IMR-90 (cell line): ENCODE measurements at regions not wholly inside any gene's neighbourhood (a gene's known extent, or its start where the extent isn't known, plus 50 kb on each side); places are given as distances from the start of the nearest gene placed in this dataset.

Experiments
- ATAC-seq: fragments of 200-7000 bp; cut with Tn5 transposase; 2 replicates; pipeline ENCODE4 v1.9.1; 2020; ENCODE audit warnings: low read depth, mild to moderate bottlenecking, moderate library complexity
- BruUV-seq: library from RNA; stranded (reverse); fragments of 400-500 nt; replicated peaks from 2 replicates; lab custom pipeline; 2021; lab: Mats Ljungman, UMichigan
- CTCF ChIA-PET: fragments of 300-600 bp; formaldehyde crosslinking; extraction: SDS; loops from one replicate; lab custom pipeline; 2021; ENCODE audit warnings: antibody characterized with exemption; lab: Yijun Ruan, JAX
- POLR2A ChIA-PET: fragments of 300-600 bp; sonication (Branson Sonifier 250); formaldehyde crosslinking; loops from one replicate; lab custom pipeline; 2022; ENCODE audit warnings: antibody characterized with exemption; ENCODE audit not compliant: unreplicated experiment; lab: Charles Lee
- DNase-seq: peaks from one replicate; pipeline ENCODE4 v3.0.0; 2013
- H2AFZ ChIP-seq: replicated peaks from 2 replicates; pipeline ENCODE3; 2013; ENCODE audit warnings: low read length, mild to moderate bottlenecking; ENCODE audit not compliant: poor library complexity
- H2AK5ac ChIP-seq: 2 replicates; pipeline ENCODE4 v1.6.1; 2013; ENCODE audit warnings: low read depth, low read length, inconsistent platforms
- H2AK9ac ChIP-seq: replicated peaks from 2 replicates; pipeline ENCODE3; 2013; ENCODE audit warnings: mild to moderate bottlenecking, low read depth, low read length, moderate library complexity; ENCODE audit not compliant: poor library complexity
- H2BK120ac ChIP-seq: 2 replicates; pipeline ENCODE4 v1.6.1; 2013; ENCODE audit warnings: low read depth, low read length, inconsistent platforms
- H2BK15ac ChIP-seq: 3 replicates; pipeline ENCODE4 v1.6.1; 2013; ENCODE audit warnings: low read depth, low read length, inconsistent platforms
- H2BK20ac ChIP-seq: 2 replicates; pipeline ENCODE4 v1.6.1; 2013; ENCODE audit warnings: low read depth, mild to moderate bottlenecking, inconsistent platforms, low read length, moderate library complexity
- H2BK5ac ChIP-seq: 2 replicates; pipeline ENCODE4 v1.6.1; 2013; ENCODE audit warnings: mild to moderate bottlenecking, low read depth, low read length, inconsistent platforms; ENCODE audit not compliant: poor library complexity, severe bottlenecking
- H3K14ac ChIP-seq: replicated peaks from 2 replicates; pipeline ENCODE4 v1.6.1; 2013; ENCODE audit warnings: low read depth, low read length, inconsistent platforms
- H3K18ac ChIP-seq: 2 replicates; pipeline ENCODE4 v1.6.1; 2013; ENCODE audit warnings: low read depth, low read length, control low read depth
- H3K23ac ChIP-seq: 2 replicates; pipeline ENCODE4 v1.6.1; 2013; ENCODE audit warnings: low read depth, low read length, inconsistent platforms
- H3K27ac ChIP-seq: 2 replicates; pipeline ENCODE4 v1.5.1; 2013; ENCODE audit warnings: mild to moderate bottlenecking, control low read depth, low read length; ENCODE audit not compliant: insufficient read depth
- H3K27me3 ChIP-seq: 2 replicates; pipeline ENCODE4 v1.6.1; 2013; ENCODE audit warnings: low read length; ENCODE audit not compliant: control insufficient read depth, insufficient read depth
- H3K36me3 ChIP-seq: 2 replicates; pipeline ENCODE4 v1.6.1; 2013; ENCODE audit warnings: low read length, mixed read lengths; ENCODE audit not compliant: control insufficient read depth, insufficient read depth
- H3K4ac ChIP-seq: 2 replicates; pipeline ENCODE4 v1.6.1; 2013; ENCODE audit warnings: low read depth, low read length, inconsistent platforms
- H3K4me1 ChIP-seq: 2 replicates; pipeline ENCODE4 v1.6.1; 2013; ENCODE audit warnings: low read length, mixed read lengths; ENCODE audit not compliant: control insufficient read depth, insufficient read depth
- H3K4me2 ChIP-seq: 2 replicates; pipeline ENCODE4 v1.6.1; 2013; ENCODE audit warnings: low read depth, mild to moderate bottlenecking, control low read depth, low read length, moderate library complexity
- H3K4me3 ChIP-seq: 2 replicates; pipeline ENCODE4 v1.5.1; 2013; ENCODE audit warnings: low read depth, mild to moderate bottlenecking, control low read depth, low read length, moderate library complexity; ENCODE audit not compliant: insufficient read depth
- H3K56ac ChIP-seq: 2 replicates; pipeline ENCODE4 v1.6.1; 2013; ENCODE audit warnings: low read length, inconsistent platforms; ENCODE audit not compliant: insufficient read depth; ENCODE audit errors: extremely low read depth
- H3K79me1 ChIP-seq, 2 experiments: 2 replicates each; pipeline ENCODE4 v1.6.1; 2013; ENCODE audit warnings: low read length in 2 of 2, inconsistent platforms in 1 of 2, low read depth in 1 of 2
- H3K9ac ChIP-seq: 2 replicates; pipeline ENCODE4 v1.6.1; 2013; ENCODE audit warnings: low read depth, low read length, control low read depth
- H3K9me1 ChIP-seq: 2 replicates; pipeline ENCODE4 v1.6.1; 2013; ENCODE audit warnings: low read length, inconsistent platforms; ENCODE audit not compliant: insufficient read depth
- H3K9me3 ChIP-seq: 2 replicates; pipeline ENCODE4 v1.6.1; 2013; ENCODE audit warnings: low read length; ENCODE audit not compliant: control insufficient read depth, insufficient read depth
- H4K20me1 ChIP-seq: 2 replicates; pipeline ENCODE4 v1.6.1; 2013; ENCODE audit warnings: low read length, inconsistent platforms; ENCODE audit not compliant: insufficient read depth
- H4K5ac ChIP-seq: 2 replicates; pipeline ENCODE4 v1.6.1; 2013; ENCODE audit warnings: mild to moderate bottlenecking, low read depth, low read length, control low read depth
- H4K8ac ChIP-seq, 2 experiments: 2 replicates each; pipeline ENCODE4 v1.6.1; 2013; ENCODE audit warnings: low read depth in 2 of 2, low read length in 2 of 2, control low read depth in 1 of 2, inconsistent platforms in 1 of 2
- H4K91ac ChIP-seq: 2 replicates; pipeline ENCODE4 v1.6.1; 2013; ENCODE audit warnings: low read depth, low read length, inconsistent platforms; ENCODE audit not compliant: insufficient read depth
- CEBPB ChIP-seq: IDR thresholded peaks from 2 replicates; pipeline ENCODE4 v1.6.1; 2012; ENCODE audit warnings: low read depth, low read length, improper control_type of control experiment
- CHD1 ChIP-seq: IDR thresholded peaks from 2 replicates; pipeline ENCODE4 v1.6.1; 2012; ENCODE audit warnings: low read depth, low read length, improper control_type of control experiment
- FOS ChIP-seq: fragments of 150-350 bp; IDR thresholded peaks from 2 replicates; pipeline ENCODE4 v1.6.1; 2016; ENCODE audit warnings: low read depth, low read length
- MAFK ChIP-seq: IDR thresholded peaks from 2 replicates; pipeline ENCODE4 v1.6.1; 2012; ENCODE audit warnings: low read depth, low read length, improper control_type of control experiment
- MAZ ChIP-seq: IDR thresholded peaks from 2 replicates; pipeline ENCODE4 v1.6.1; 2012; ENCODE audit warnings: low read depth, mild to moderate bottlenecking, low read length, improper control_type of control experiment, moderate library complexity, borderline replicate concordance
- MXI1 ChIP-seq: IDR thresholded peaks from 2 replicates; pipeline ENCODE4 v1.6.1; 2012; ENCODE audit warnings: low read depth, mild to moderate bottlenecking, low read length, moderate library complexity, borderline replicate concordance
- NFE2L2 ChIP-seq: fragments of 150-350 bp; IDR thresholded peaks from 2 replicates; pipeline ENCODE4 v1.6.1; 2016; ENCODE audit warnings: low read depth, mild to moderate bottlenecking, low read length
- POLR2A ChIP-seq: IDR thresholded peaks from 2 replicates; pipeline ENCODE4 v1.6.1; 2012; ENCODE audit warnings: mild to moderate bottlenecking, low read depth, low read length
- RAD21 ChIP-seq: IDR thresholded peaks from 2 replicates; pipeline ENCODE4 v1.6.1; 2012; ENCODE audit warnings: low read length, improper control_type of control experiment
- RCOR1 ChIP-seq: IDR thresholded peaks from 2 replicates; pipeline ENCODE4 v1.6.1; 2012; ENCODE audit warnings: mild to moderate bottlenecking, low read length, improper control_type of control experiment; ENCODE audit not compliant: insufficient replicate concordance
- RFX5 ChIP-seq: IDR thresholded peaks from 2 replicates; pipeline ENCODE4 v1.8.0; 2012; ENCODE audit warnings: low read depth, mild to moderate bottlenecking, low read length, moderate library complexity
- SMC3 ChIP-seq: fragments of 150-350 bp; IDR thresholded peaks from 2 replicates; pipeline ENCODE4 v1.6.1; 2016; ENCODE audit warnings: low read depth, mild to moderate bottlenecking, antibody characterized with exemption, low read length, moderate library complexity
- WGBS, 2 experiments: methylation state at CpG; one replicate each; pipeline versions ENCODE4 v1.1.5 to v1.1.7; 2013; ENCODE audit warnings: missing lambda C conversion rate in 2 of 2; ENCODE audit not compliant: insufficient read length in 1 of 2; ENCODE audit errors: extremely low coverage in 2 of 2; 5-methylcytosine and 5-hydroxymethylcytosine counted together
- dilution Hi-C: fragments of 300-500 bp; cut with HindIII; formaldehyde crosslinking; loops from one replicate; pipeline ENCODE4 v1.14.3; 2018; ENCODE audit warnings: low sequenced_read_pairs; ENCODE audit not compliant: unreplicated experiment
- in situ Hi-C: fragments of 300-500 bp; cut with MboI; formaldehyde crosslinking; loops from 3 replicates; pipeline ENCODE4 v1.14.3; 2019; ENCODE audit warnings: low sequenced_read_pairs, inconsistent platforms, mixed read lengths
- intact Hi-C: fragments of 100-400 bp; cut with micrococcal nuclease; formaldehyde crosslinking; loops from 2 replicates; pipeline ENCODE4 v1.10.0; 2022
- TF ChIP-seq, protein P1 (sequence below): fragments of 150-350 bp; IDR thresholded peaks from 2 replicates; pipeline ENCODE4 v1.6.1; 2016; ENCODE audit warnings: low read depth, mild to moderate bottlenecking, low read length, moderate library complexity, borderline replicate concordance
- TF ChIP-seq, protein P2 (sequence below): conservative IDR thresholded peaks from 2 replicates; pipeline ENCODE4 v1.5.1; 2012; ENCODE audit warnings: mild to moderate bottlenecking, low read depth, low read length, improper control_type of control experiment
- TF ChIP-seq, protein P3 (sequence below): fragments of 150-350 bp; IDR thresholded peaks from 2 replicates; pipeline ENCODE4 v1.6.1; 2017; ENCODE audit warnings: mild to moderate bottlenecking, antibody characterized with exemption, low read length, low read depth

DNA sequence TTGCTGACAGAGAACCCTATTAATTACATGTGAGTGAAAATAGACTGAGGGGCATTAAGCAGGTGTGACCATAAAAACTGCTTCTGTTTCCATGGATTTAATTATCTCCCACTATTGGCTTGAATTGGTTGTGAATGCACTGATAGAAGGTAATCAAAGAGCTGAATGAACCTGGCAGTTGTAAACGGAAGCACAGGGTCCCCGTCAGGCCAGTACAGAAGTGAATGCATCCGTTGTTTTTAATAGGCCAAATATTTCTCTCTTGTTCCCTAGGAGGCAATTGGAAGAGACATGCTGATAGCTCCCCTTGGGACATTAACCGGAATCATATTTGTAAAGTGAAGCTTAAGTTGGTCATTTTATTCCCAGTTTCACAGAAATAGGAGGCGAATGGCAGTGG lies 147.0 kb downstream of the CAVIN4 start:
- H2AFZ ChIP-seq: no peak overlapping the region
- H2BK15ac ChIP-seq: no peak overlapping the region
- no peak overlapping the region for H4K91ac ChIP-seq
- no peaks in the 10 kb centered on the region for H4K20me1 ChIP-seq
- DNase-seq (no peak), ATAC-seq (no peak)
- in situ Hi-C loops (no loop called here), dilution Hi-C loops (no loop called here), intact Hi-C loops (no loop called here)
- H3K27me3 ChIP-seq: no peaks in the 10 kb centered on the region
- H3K56ac ChIP-seq: no peak overlapping the region
- H2BK5ac ChIP-seq: no peak overlapping the region
- ChIA-PET POLR2A (no interaction called here), CTCF (interaction anchor here (0.5 kb wide), 1 partner anchor 510 kb away, joined by 3 read pairs; no protein-coding TSS in a partner anchor)
- no TSS peak for BruUV-seq
- H3K9me1 ChIP-seq: no peaks in the 10 kb centered on the region
- no peak overlapping the region for H3K14ac ChIP-seq
- no peak overlapping the region for H3K4me3 ChIP-seq
- H3K79me1 ChIP-seq: no peaks in the 10 kb centered on the region
- no peaks in the 10 kb centered on the region for H3K9me3 ChIP-seq
- no peak overlapping the region for H3K4ac ChIP-seq
- H2BK20ac ChIP-seq: no peak overlapping the region
- H2BK120ac ChIP-seq: no peak overlapping the region
- no peak overlapping the region for H4K5ac ChIP-seq
- H3K23ac ChIP-seq: no peak overlapping the region
- no peak overlapping the region for H2AK9ac ChIP-seq
- H2AK5ac ChIP-seq: no peak overlapping the region
- no peaks in the 10 kb centered on the region for H3K36me3 ChIP-seq
- H3K4me1 ChIP-seq: no peaks in the 10 kb centered on the region
- no peak overlapping the region for H3K4me2 ChIP-seq
- no peak overlapping the region for H3K27ac ChIP-seq
- WGBS, 2 experiments: no CpG with 5 or more reads among the region's 5 CpGs
- no peak overlapping the region for H3K9ac ChIP-seq
- no peak overlapping the region for H4K8ac ChIP-seq
- no peak overlapping the region for H3K18ac ChIP-seq
- no peak for TF ChIP-seq CHD1
- TF ChIP-seq RFX5: no peak
- TF ChIP-seq CEBPB: no peak
- no peak for TF ChIP-seq NFE2L2
- no peak for TF ChIP-seq POLR2A
- no peak for TF ChIP-seq SMC3
- TF ChIP-seq MXI1: no peak
- TF ChIP-seq, protein P1, sequence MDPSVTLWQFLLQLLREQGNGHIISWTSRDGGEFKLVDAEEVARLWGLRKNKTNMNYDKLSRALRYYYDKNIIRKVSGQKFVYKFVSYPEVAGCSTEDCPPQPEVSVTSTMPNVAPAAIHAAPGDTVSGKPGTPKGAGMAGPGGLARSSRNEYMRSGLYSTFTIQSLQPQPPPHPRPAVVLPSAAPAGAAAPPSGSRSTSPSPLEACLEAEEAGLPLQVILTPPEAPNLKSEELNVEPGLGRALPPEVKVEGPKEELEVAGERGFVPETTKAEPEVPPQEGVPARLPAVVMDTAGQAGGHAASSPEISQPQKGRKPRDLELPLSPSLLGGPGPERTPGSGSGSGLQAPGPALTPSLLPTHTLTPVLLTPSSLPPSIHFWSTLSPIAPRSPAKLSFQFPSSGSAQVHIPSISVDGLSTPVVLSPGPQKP: no peak
- TF ChIP-seq, protein P2, sequence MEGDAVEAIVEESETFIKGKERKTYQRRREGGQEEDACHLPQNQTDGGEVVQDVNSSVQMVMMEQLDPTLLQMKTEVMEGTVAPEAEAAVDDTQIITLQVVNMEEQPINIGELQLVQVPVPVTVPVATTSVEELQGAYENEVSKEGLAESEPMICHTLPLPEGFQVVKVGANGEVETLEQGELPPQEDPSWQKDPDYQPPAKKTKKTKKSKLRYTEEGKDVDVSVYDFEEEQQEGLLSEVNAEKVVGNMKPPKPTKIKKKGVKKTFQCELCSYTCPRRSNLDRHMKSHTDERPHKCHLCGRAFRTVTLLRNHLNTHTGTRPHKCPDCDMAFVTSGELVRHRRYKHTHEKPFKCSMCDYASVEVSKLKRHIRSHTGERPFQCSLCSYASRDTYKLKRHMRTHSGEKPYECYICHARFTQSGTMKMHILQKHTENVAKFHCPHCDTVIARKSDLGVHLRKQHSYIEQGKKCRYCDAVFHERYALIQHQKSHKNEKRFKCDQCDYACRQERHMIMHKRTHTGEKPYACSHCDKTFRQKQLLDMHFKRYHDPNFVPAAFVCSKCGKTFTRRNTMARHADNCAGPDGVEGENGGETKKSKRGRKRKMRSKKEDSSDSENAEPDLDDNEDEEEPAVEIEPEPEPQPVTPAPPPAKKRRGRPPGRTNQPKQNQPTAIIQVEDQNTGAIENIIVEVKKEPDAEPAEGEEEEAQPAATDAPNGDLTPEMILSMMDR: no peak
- no peak for TF ChIP-seq RAD21
- no peak for TF ChIP-seq MAZ
- no peak for TF ChIP-seq FOS
- no peak for TF ChIP-seq RCOR1
- TF ChIP-seq, protein P3, sequence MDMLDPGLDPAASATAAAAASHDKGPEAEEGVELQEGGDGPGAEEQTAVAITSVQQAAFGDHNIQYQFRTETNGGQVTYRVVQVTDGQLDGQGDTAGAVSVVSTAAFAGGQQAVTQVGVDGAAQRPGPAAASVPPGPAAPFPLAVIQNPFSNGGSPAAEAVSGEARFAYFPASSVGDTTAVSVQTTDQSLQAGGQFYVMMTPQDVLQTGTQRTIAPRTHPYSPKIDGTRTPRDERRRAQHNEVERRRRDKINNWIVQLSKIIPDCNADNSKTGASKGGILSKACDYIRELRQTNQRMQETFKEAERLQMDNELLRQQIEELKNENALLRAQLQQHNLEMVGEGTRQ: no peak
- TF ChIP-seq MAFK: no peak
